SK-N-SH (cell line): ENCODE measurements at regions not wholly inside any gene's neighbourhood (a gene's known extent, or its start where the extent isn't known, plus 50 kb on each side); places are given as distances from the start of the nearest gene placed in this dataset.

Source experiments
- CTCF ChIA-PET: fragments of 300-600, 350-600 bp; formaldehyde crosslinking; extraction: SDS; loops from one replicate; lab custom pipeline; 2021; lab: Yijun Ruan, JAX
- POLR2A ChIA-PET: fragments of 350-600 bp; sonication (Branson Sonifier 250); formaldehyde crosslinking; extraction: SDS; loops from one replicate; lab custom pipeline; 2020; ENCODE audit warnings: antibody characterized with exemption, inconsistent platforms; lab: Yijun Ruan, JAX
- DNase-seq: peaks from one replicate; pipeline ENCODE4 v3.0.0; 2012
- H2AFZ ChIP-seq: fragments of 200-600 bp; sonication (generic); 2 replicates; pipeline ENCODE4 v1.8.1; 2016; ENCODE audit warnings: antibody characterized with exemption, mild to moderate bottlenecking, low read depth
- H3F3A ChIP-seq: fragments of 200-600 bp; sonication (generic); replicated peaks from 2 replicates; pipeline ENCODE3; 2016; ENCODE audit warnings: antibody characterized with exemption, mild to moderate bottlenecking; ENCODE audit not compliant: insufficient read depth
- H3K27ac ChIP-seq, 2 experiments: fragments of 200-500 bp in 1 of 2; fragments of 200-600 bp in 1 of 2; sonication (Bioruptor generic) in 1 of 2; sonication (generic), shearing (Covaris generic) in 1 of 2; 2 replicates each; pipeline versions ENCODE4 v1.5.1 to v1.6.1; 2014 to 2016; ENCODE audit warnings: low read depth in 2 of 2, inconsistent platforms in 1 of 2, low read length in 1 of 2, mild to moderate bottlenecking in 1 of 2, mixed read lengths in 1 of 2
- H3K27me3 ChIP-seq: fragments of 200-600 bp; sonication (generic), shearing (Covaris generic); 2 replicates; pipeline ENCODE4 v1.6.1; 2016; ENCODE audit warnings: mixed run types; ENCODE audit not compliant: insufficient read depth
- H3K36me3 ChIP-seq, 2 experiments: fragments of 200-500 bp in 1 of 2; fragments of 200-600 bp in 1 of 2; sonication (Bioruptor generic) in 1 of 2; sonication (generic) in 1 of 2; replicated peaks in 1 of 2; 2 replicates each; pipeline versions ENCODE3 to v1.5.1; 2014 to 2016; ENCODE audit warnings: low read length in 1 of 2, mild to moderate bottlenecking in 1 of 2; ENCODE audit not compliant: insufficient read depth in 2 of 2, control insufficient read depth in 1 of 2
- H3K4me1 ChIP-seq, 2 experiments: fragments of 200-500 bp in 1 of 2; fragments of 200-600 bp in 1 of 2; sonication (Bioruptor generic) in 1 of 2; sonication (generic), shearing (Covaris generic) in 1 of 2; 2 replicates each; pipeline versions ENCODE4 v1.5.1 to v1.6.1; 2014 to 2016; ENCODE audit warnings: low read depth in 1 of 2, low read length in 1 of 2, mixed run types in 1 of 2; ENCODE audit not compliant: insufficient read depth in 2 of 2, control insufficient read depth in 1 of 2
- H3K4me2 ChIP-seq: fragments of 200-600 bp; sonication (generic), shearing (Covaris generic); 2 replicates; pipeline ENCODE4 v1.6.1; 2017; ENCODE audit warnings: mixed run types
- H3K4me3 ChIP-seq, 2 experiments: fragments of 200-500 bp in 1 of 2; fragments of 200-600 bp in 1 of 2; sonication (Bioruptor generic) in 1 of 2; sonication (generic), shearing (Covaris generic) in 1 of 2; 2 replicates each; pipeline versions ENCODE4 v1.5.1 to v1.8.1; 2014 to 2016; ENCODE audit warnings: low read depth in 2 of 2, inconsistent platforms in 1 of 2, low read length in 1 of 2, mild to moderate bottlenecking in 1 of 2, mixed read lengths in 1 of 2, moderate library complexity in 1 of 2
- H3K79me2 ChIP-seq: fragments of 200-600 bp; sonication (generic); 2 replicates; pipeline ENCODE4 v1.8.1; 2017; ENCODE audit warnings: mild to moderate bottlenecking; ENCODE audit not compliant: insufficient read depth
- H3K9ac ChIP-seq: fragments of 200-600 bp; sonication (generic); 2 replicates; pipeline ENCODE4 v1.6.1; 2017; ENCODE audit warnings: mixed run types
- H3K9me2 ChIP-seq: fragments of 200-600 bp; sonication (generic); 2 replicates; pipeline ENCODE4 v1.6.1; 2017; ENCODE audit warnings: mixed run types
- H3K9me3 ChIP-seq: fragments of 200-600 bp; sonication (generic); 2 replicates; pipeline ENCODE4 v1.6.1; 2017; ENCODE audit warnings: mixed run types, mild to moderate bottlenecking, moderate library complexity
- H4K20me1 ChIP-seq: fragments of 200-600 bp; sonication (generic); 2 replicates; pipeline ENCODE4 v1.6.1; 2017; ENCODE audit warnings: mild to moderate bottlenecking, mixed run types; ENCODE audit not compliant: insufficient read depth
- FOXM1 ChIP-seq: IDR thresholded peaks from 2 replicates; pipeline ENCODE4 v1.4.0; 2012; ENCODE audit warnings: low read depth, mild to moderate bottlenecking
- GATA2 ChIP-seq: sonication (generic); formaldehyde crosslinking; IDR thresholded peaks from 2 replicates; pipeline ENCODE4 v1.5.0; 2020; ENCODE audit warnings: mild to moderate bottlenecking, missing genetic modification reagents
- MEF2A ChIP-seq: IDR thresholded peaks from 2 replicates; pipeline ENCODE4 v1.4.0; 2012; ENCODE audit warnings: low read depth, borderline replicate concordance
- NRF1 ChIP-seq: IDR thresholded peaks from 2 replicates; pipeline ENCODE4 v1.6.1; 2012; ENCODE audit warnings: low read depth, mild to moderate bottlenecking, low read length
- POLR2AphosphoS5 ChIP-seq: IDR thresholded peaks from 2 replicates; pipeline ENCODE4 v1.6.1; 2012; ENCODE audit warnings: low read depth, low read length
- RAD21 ChIP-seq: IDR thresholded peaks from 2 replicates; pipeline ENCODE4 v1.6.1; 2012; ENCODE audit warnings: mild to moderate bottlenecking, low read length
- RXRA ChIP-seq: IDR thresholded peaks from 2 replicates; pipeline ENCODE4 v1.4.0; 2012; ENCODE audit warnings: low read depth, mild to moderate bottlenecking, borderline replicate concordance
- TEAD4 ChIP-seq: IDR thresholded peaks from 2 replicates; pipeline ENCODE4 v1.4.0; 2012; ENCODE audit warnings: mild to moderate bottlenecking, borderline replicate concordance; ENCODE audit not compliant: insufficient read depth
- YY1 ChIP-seq: IDR thresholded peaks from 2 replicates; pipeline ENCODE4 v1.4.0; 2012; ENCODE audit warnings: low read depth, mild to moderate bottlenecking
- TF ChIP-seq, protein P1 (sequence below): fragments of 150-350 bp; IDR thresholded peaks from 2 replicates; pipeline ENCODE4 v1.6.1; 2016; ENCODE audit warnings: mild to moderate bottlenecking, low read depth, low read length
- TF ChIP-seq, protein P2 (sequence below): IDR thresholded peaks from 2 replicates; pipeline ENCODE4 v1.4.0; 2012; ENCODE audit warnings: low read depth, borderline replicate concordance
- TF ChIP-seq, protein P3 (sequence below): fragments of 150-350 bp; IDR thresholded peaks from 2 replicates; pipeline ENCODE4 v1.6.1; 2017; ENCODE audit warnings: antibody characterized with exemption, low read length, low read depth, borderline replicate concordance
- TF ChIP-seq, protein P4 (sequence below): IDR thresholded peaks from 2 replicates; pipeline ENCODE4 v1.4.0; 2012; ENCODE audit warnings: low read depth

DNA sequence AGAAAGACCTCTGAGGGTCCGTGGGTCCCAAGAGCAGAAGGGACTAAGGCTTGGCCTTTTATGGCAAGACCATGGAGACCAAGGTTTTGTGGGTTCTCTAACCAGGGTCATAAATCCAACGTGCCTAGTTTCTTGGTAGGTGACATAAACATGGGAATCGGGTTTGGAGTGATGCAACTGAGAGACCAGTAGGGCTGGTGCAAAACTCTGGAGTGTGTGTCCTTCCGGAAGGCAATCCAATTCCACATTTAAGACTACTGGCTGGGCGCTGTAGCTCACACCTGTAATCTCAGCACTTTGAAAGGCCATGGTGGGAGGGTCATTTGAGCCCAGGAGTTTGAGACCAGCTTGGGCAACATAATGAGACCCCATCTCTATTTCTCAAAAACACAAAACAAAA lies 116.5 kb upstream of the ARG1 start (continued):
- TF ChIP-seq MEF2A (no peak), GATA2 (CRISPR knock-in tag) (no peak), RAD21 (no peak), TEAD4 (no peak), NRF1 (no peak), RXRA (no peak), FOXM1 (no peak)
- TF ChIP-seq, protein P1, sequence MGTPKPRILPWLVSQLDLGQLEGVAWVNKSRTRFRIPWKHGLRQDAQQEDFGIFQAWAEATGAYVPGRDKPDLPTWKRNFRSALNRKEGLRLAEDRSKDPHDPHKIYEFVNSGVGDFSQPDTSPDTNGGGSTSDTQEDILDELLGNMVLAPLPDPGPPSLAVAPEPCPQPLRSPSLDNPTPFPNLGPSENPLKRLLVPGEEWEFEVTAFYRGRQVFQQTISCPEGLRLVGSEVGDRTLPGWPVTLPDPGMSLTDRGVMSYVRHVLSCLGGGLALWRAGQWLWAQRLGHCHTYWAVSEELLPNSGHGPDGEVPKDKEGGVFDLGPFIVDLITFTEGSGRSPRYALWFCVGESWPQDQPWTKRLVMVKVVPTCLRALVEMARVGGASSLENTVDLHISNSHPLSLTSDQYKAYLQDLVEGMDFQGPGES: no peak
- TF ChIP-seq, protein P2, sequence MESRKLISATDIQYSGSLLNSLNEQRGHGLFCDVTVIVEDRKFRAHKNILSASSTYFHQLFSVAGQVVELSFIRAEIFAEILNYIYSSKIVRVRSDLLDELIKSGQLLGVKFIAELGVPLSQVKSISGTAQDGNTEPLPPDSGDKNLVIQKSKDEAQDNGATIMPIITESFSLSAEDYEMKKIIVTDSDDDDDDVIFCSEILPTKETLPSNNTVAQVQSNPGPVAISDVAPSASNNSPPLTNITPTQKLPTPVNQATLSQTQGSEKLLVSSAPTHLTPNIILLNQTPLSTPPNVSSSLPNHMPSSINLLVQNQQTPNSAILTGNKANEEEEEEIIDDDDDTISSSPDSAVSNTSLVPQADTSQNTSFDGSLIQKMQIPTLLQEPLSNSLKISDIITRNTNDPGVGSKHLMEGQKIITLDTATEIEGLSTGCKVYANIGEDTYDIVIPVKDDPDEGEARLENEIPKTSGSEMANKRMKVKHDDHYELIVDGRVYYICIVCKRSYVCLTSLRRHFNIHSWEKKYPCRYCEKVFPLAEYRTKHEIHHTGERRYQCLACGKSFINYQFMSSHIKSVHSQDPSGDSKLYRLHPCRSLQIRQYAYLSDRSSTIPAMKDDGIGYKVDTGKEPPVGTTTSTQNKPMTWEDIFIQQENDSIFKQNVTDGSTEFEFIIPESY: no peak
- TF ChIP-seq, protein P3, sequence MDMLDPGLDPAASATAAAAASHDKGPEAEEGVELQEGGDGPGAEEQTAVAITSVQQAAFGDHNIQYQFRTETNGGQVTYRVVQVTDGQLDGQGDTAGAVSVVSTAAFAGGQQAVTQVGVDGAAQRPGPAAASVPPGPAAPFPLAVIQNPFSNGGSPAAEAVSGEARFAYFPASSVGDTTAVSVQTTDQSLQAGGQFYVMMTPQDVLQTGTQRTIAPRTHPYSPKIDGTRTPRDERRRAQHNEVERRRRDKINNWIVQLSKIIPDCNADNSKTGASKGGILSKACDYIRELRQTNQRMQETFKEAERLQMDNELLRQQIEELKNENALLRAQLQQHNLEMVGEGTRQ: no peak

DNA sequence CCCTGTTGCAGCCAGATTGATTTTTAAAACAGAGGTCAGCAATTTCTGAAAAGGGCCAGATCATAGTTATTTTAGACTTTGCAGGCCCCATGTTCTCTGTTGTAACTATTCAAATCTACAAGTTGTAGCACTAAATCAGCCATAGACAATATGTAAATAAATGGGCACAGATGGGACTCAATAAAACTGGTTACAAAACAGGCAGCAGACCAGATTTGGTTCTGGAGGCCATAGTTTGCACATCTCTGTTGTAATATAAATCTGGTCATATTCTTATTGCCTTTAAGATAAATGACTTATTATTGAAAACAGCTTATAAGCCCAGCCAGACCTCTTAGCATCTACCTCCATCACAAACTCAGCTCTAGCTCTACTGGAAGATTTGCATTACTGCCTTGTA lies 114.0 kb upstream of the ARG1 start:
- H3K9me3 ChIP-seq: no peaks in the 10 kb centered on the region
- H3K4me3 ChIP-seq: no peak overlapping the region
- H2AFZ ChIP-seq: no peak overlapping the region
- H3F3A ChIP-seq: no peaks in the 10 kb centered on the region
- H3K4me2 ChIP-seq: no peak overlapping the region
- TF ChIP-seq YY1 (no peak), POLR2AphosphoS5 (no peak)
- TF ChIP-seq, protein P4, sequence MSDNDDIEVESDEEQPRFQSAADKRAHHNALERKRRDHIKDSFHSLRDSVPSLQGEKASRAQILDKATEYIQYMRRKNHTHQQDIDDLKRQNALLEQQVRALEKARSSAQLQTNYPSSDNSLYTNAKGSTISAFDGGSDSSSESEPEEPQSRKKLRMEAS: no peak
- TF ChIP-seq, protein P1: no peak
- ChIA-PET CTCF (interaction anchor here (0.8 kb wide), 1 partner anchor 60 kb away, joined by 4 read pairs; no protein-coding TSS in a partner anchor), POLR2A (no interaction called here)
- no peak for DNase-seq
- no peaks in the 10 kb centered on the region; a peak in 1 of 4 replicates for H3K4me1 ChIP-seq
- H3K36me3 ChIP-seq: no peaks in the 10 kb centered on the region
- no peaks in the 10 kb centered on the region for H3K9me2 ChIP-seq
- no peak overlapping the region for H3K9ac ChIP-seq
- H3K79me2 ChIP-seq: no peaks in the 10 kb centered on the region
- H3K27ac ChIP-seq: no peak overlapping the region
- no peaks in the 10 kb centered on the region for H4K20me1 ChIP-seq
- no peaks in the 10 kb centered on the region for H3K27me3 ChIP-seq
